ENCODE measurements at regions not wholly inside any gene's neighbourhood (a gene's known extent, or its start where the extent isn't known, plus 50 kb on each side); places are given as distances from the start of the nearest gene placed in this dataset.
"Not testable (repeated sequence)": the region's sequence is repeated elsewhere in the genome, so short reads cannot be mapped to it uniquely, and the experiment has no call there.

- Histone ChIP-seq H3K9me2 (replicated peaks; ENCODE audit: low read depth, low read length) (no peaks in the 10 kb centered on the region), H2AFZ (ENCODE audit: low read length) (no peak overlapping the region), H3K79me2 (ENCODE audit: insufficient read depth, low read length) (no peaks in the 10 kb centered on the region), H4K20me1 (ENCODE audit: insufficient read depth, low read length, poor library complexity, severe bottlenecking) (no peaks in the 10 kb centered on the region), H3K27me3 (ENCODE audit: insufficient read depth, low read length, poor library complexity, severe bottlenecking) (no peaks in the 10 kb centered on the region), H3K36me3 (ENCODE audit: insufficient read depth, low read length) (no peaks in the 10 kb centered on the region), H3K4me2 (ENCODE audit: low read depth, low read length, poor library complexity, severe bottlenecking) (no peak overlapping the region), H3K4me3 (ENCODE audit: low read length, poor library complexity, severe bottlenecking) (no peak overlapping the region), H3K9ac (ENCODE audit: low read depth, low read length, poor library complexity, severe bottlenecking) (no peak overlapping the region), H3F3A (ENCODE audit: low read depth) (no peaks in the 10 kb centered on the region), H3K9me3 (ENCODE audit: insufficient read depth, low read depth, low read length) (no peaks in the 10 kb centered on the region; the same call in 1 of the 2 replicates), H3K4me1 (ENCODE audit: insufficient read depth, low read length, poor library complexity, severe bottlenecking) (no peaks in the 10 kb centered on the region)
- TF ChIP-seq, protein P1, sequence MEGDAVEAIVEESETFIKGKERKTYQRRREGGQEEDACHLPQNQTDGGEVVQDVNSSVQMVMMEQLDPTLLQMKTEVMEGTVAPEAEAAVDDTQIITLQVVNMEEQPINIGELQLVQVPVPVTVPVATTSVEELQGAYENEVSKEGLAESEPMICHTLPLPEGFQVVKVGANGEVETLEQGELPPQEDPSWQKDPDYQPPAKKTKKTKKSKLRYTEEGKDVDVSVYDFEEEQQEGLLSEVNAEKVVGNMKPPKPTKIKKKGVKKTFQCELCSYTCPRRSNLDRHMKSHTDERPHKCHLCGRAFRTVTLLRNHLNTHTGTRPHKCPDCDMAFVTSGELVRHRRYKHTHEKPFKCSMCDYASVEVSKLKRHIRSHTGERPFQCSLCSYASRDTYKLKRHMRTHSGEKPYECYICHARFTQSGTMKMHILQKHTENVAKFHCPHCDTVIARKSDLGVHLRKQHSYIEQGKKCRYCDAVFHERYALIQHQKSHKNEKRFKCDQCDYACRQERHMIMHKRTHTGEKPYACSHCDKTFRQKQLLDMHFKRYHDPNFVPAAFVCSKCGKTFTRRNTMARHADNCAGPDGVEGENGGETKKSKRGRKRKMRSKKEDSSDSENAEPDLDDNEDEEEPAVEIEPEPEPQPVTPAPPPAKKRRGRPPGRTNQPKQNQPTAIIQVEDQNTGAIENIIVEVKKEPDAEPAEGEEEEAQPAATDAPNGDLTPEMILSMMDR (conservative IDR thresholded peaks at IDR 0.05; ENCODE audit: low read length): no peak
- TF ChIP-seq EZH2phosphoT487 (IDR thresholded peaks at IDR 0.05; ENCODE audit: borderline replicate concordance): no peak
Measured at GRCh38 chr10:35780970-35781642, 139.0 kb upstream of the FZD8 start.

DNA sequence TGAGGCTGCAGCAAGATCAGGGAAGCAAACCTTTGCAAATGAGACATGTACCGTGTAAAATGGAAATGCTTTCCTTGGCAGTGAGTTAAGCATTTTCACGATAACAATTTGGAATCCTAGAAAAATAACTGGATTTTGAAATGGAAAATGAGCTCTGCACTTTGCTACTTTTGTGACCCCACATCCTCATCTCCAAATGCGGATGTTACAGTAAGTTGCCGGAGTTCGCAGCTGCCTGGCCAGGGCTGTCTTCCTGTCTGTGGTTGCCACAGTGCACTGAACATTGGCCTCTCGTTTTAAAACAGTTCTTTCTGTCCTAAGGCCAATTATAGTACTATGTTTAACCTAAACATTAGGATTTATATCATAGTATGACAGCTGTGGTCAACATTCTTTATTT, 136.2 kb upstream of the FZD8 start:
- Histone ChIP-seq H3K9me2 (replicated peaks; ENCODE audit: low read depth, low read length) (no peaks in the 10 kb centered on the region), H3F3A (ENCODE audit: low read depth) (no peaks in the 10 kb centered on the region), H3K9ac (ENCODE audit: low read depth, low read length, poor library complexity, severe bottlenecking) (no peak overlapping the region), H3K4me2 (ENCODE audit: low read depth, low read length, poor library complexity, severe bottlenecking) (no peak overlapping the region), H3K36me3 (ENCODE audit: insufficient read depth, low read length) (no peaks in the 10 kb centered on the region), H3K79me2 (ENCODE audit: insufficient read depth, low read length) (no peaks in the 10 kb centered on the region), H2AFZ (ENCODE audit: low read length) (no peak overlapping the region), H3K4me3 (ENCODE audit: low read length, poor library complexity, severe bottlenecking) (no peak overlapping the region), H4K20me1 (ENCODE audit: insufficient read depth, low read length, poor library complexity, severe bottlenecking) (no peaks in the 10 kb centered on the region), H3K27me3 (ENCODE audit: insufficient read depth, low read length, poor library complexity, severe bottlenecking) (no peaks in the 10 kb centered on the region), H3K4me1 (ENCODE audit: insufficient read depth, low read length, poor library complexity, severe bottlenecking) (no peaks in the 10 kb centered on the region), H3K9me3 (ENCODE audit: insufficient read depth, low read depth, low read length) (no peaks in the 10 kb centered on the region; the same call in 1 of the 2 replicates)
- TF ChIP-seq EZH2phosphoT487 (IDR thresholded peaks at IDR 0.05; ENCODE audit: borderline replicate concordance): no peak
- TF ChIP-seq, protein P1 (conservative IDR thresholded peaks at IDR 0.05; ENCODE audit: low read length): no peak

DNA sequence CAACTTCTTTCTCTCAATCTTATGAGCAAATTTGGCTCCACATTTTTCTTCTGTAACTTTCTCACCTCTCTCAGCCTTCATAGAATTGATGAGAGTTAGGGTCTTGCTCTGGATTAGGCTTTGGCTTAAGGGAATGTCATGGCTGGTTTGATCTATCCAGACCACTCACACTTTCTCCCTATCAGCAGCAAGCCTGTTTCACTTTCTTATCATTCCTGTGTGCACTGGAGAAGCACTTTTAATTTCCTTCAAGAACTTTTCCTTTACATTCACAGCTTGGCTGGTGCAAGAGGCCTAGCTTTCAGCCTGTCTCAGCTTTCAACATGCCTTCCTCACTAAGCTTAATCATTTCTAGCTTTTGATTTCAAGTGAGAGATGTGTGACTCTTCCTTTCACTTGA, 134.5 kb upstream of the FZD8 start:
- H3K4me3 ChIP-seq (ENCODE audit: low read length, poor library complexity, severe bottlenecking); H3K4me1 ChIP-seq (ENCODE audit: insufficient read depth, low read length, poor library complexity, severe bottlenecking); H3K4me2 ChIP-seq (ENCODE audit: low read depth, low read length, poor library complexity, severe bottlenecking); H3K79me2 ChIP-seq (ENCODE audit: insufficient read depth, low read length); H3K9me3 ChIP-seq (ENCODE audit: insufficient read depth, low read depth, low read length); H4K20me1 ChIP-seq (ENCODE audit: insufficient read depth, low read length, poor library complexity, severe bottlenecking); H3F3A ChIP-seq (ENCODE audit: low read depth); H3K9me2 ChIP-seq (replicated peaks; ENCODE audit: low read depth, low read length); H3K27me3 ChIP-seq (ENCODE audit: insufficient read depth, low read length, poor library complexity, severe bottlenecking); H3K9ac ChIP-seq (ENCODE audit: low read depth, low read length, poor library complexity, severe bottlenecking); H3K36me3 ChIP-seq (ENCODE audit: insufficient read depth, low read length); H2AFZ ChIP-seq (ENCODE audit: low read length): not testable (repeated sequence)

- Histone ChIP-seq H3F3A (ENCODE audit: low read depth) (no peaks in the 10 kb centered on the region), H3K4me3 (ENCODE audit: low read length, poor library complexity, severe bottlenecking) (no peak overlapping the region), H4K20me1 (ENCODE audit: insufficient read depth, low read length, poor library complexity, severe bottlenecking) (no peaks in the 10 kb centered on the region), H3K4me2 (ENCODE audit: low read depth, low read length, poor library complexity, severe bottlenecking) (no peak overlapping the region), H3K9ac (ENCODE audit: low read depth, low read length, poor library complexity, severe bottlenecking) (no peak overlapping the region), H3K4me1 (ENCODE audit: insufficient read depth, low read length, poor library complexity, severe bottlenecking) (no peaks in the 10 kb centered on the region), H3K9me3 (ENCODE audit: insufficient read depth, low read depth, low read length) (no peaks in the 10 kb centered on the region; the same call in 1 of the 2 replicates), H3K27me3 (ENCODE audit: insufficient read depth, low read length, poor library complexity, severe bottlenecking) (no peaks in the 10 kb centered on the region), H2AFZ (ENCODE audit: low read length) (no peak overlapping the region), H3K9me2 (replicated peaks; ENCODE audit: low read depth, low read length) (no peaks in the 10 kb centered on the region), H3K79me2 (ENCODE audit: insufficient read depth, low read length) (no peaks in the 10 kb centered on the region), H3K36me3 (ENCODE audit: insufficient read depth, low read length) (no peaks in the 10 kb centered on the region)
- TF ChIP-seq, protein P1 (conservative IDR thresholded peaks at IDR 0.05; ENCODE audit: low read length): no peak
- TF ChIP-seq EZH2phosphoT487 (IDR thresholded peaks at IDR 0.05; ENCODE audit: borderline replicate concordance): no peak
Measured at GRCh38 chr10:35774109-35774508, 132.0 kb upstream of the FZD8 start.

Data from Loucy (cell line).